ENCODE measurements at regions not wholly inside any gene's neighbourhood (a gene's known extent, or its start where the extent isn't known, plus 50 kb on each side); places are given as distances from the start of the nearest gene placed in this dataset.

- DNase-seq (ENCODE audit: low read depth in 3 of 3) = no peak
These were observed 179.3 kb downstream of the ETS2 start for GRCh38 chr21:38984982-38985567.

DNA sequence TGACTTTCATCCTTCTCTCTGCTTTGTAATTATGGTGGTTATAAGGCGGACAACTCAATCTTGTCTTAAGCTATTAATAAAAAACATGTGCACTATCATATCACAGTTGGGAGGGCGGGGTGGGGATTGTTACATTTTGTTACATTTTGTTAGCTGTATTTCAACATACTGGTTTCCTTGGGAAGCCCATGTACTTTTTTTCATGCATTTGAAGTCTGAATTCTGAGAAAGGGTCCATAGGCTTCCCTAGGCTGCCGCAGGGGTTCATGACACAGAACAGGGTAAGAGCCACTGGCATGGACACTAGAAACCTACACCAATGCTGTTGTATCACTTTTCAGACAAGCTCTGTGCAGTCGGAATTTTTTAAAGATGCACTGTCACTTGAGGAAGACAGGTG lies 178.8 kb downstream of the ETS2 start:
- DNase-seq (ENCODE audit: low read depth in 3 of 3) = no peak

DNA sequence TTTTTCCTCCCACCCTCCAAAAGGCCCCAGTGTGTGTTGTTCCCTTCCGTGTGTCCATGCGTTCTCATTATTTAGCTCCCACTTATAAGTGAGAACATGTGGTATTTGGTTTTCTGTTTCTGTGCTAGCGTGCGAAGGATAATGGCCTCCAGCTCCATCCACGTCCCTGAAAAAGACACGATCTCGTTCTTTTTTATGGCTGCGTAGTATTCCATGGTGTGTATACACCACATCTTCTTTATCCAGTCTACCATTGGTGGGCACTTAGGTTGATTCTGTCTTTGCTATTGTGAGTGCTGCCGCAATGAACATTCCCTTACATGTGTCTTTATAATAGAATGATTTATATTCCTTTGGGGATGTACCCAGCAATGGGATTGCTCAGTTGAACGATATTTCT lies 177.8 kb downstream of the ETS2 start:
- no peak for DNase-seq (ENCODE audit: low read depth in 3 of 3)

DNA sequence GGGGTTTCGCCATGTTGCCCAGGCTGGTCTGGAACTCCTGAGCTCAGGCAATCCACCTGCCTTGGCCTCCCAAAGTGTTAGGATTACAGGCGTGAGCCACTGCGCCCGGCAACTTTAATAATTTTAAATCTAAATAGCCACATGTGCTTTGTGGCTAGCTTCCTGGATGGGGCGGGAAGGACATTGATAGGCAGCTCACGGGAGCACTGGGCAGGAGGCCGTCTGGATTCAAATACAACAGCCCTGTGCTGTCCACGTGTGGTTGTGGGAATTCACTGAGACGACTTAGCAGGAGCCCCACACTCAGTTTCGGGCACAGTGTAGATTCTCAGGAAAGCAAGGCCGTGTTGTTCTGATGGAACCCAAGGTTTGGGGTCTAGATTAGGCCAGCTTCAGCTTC lies 177.1 kb downstream of the ETS2 start:
- no peak for DNase-seq (ENCODE audit: low read depth in 3 of 3)

GRCh38 chr21:38982096-38982495 lies 176.4 kb downstream of the ETS2 start:
- no peak for DNase-seq (ENCODE audit: low read depth in 3 of 3)

DNA sequence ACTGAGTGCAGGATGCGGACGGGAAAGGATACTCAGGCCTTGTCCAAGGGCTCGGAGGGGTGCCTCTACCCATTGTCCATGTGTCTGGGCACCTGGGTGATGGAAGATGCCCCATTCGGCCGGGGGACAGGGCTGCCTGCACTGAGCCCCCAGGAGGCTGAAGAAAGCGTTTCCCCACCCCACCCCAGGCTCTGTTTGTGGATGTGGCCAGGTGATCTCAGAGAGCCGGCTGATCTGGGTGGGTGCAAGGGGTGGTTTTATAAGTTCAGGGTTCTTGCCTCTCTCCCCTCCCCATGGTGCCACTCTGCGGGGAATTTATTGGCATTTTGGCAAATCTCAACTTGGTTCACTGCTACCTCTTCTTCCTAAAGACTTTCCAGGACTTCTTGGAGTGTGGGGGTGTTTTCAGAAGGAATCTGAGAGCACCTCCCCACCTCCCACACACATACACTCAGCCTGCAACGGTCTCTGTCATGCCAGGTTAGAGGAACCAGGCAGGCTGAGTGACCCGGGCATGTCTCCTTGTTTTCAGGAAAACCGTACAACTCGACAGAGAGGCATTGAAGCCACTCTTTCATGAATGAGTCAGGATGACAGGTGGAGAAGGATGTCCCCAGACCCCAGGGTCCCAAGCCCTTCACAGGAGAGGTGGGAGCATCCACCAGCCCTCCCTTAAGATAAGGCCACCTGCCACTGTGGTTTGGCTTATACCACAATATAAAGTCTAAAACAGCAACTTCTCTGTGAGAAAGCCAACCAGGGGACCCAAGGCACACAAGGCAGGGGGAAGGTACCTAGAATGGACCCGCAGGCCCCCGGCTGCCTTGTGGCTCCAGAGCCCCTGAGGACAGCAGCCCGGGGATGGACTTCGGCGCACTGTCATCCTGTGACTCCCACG lies 174.9 kb downstream of the ETS2 start:
- no peak for DNase-seq (ENCODE audit: low read depth in 3 of 3)

DNA sequence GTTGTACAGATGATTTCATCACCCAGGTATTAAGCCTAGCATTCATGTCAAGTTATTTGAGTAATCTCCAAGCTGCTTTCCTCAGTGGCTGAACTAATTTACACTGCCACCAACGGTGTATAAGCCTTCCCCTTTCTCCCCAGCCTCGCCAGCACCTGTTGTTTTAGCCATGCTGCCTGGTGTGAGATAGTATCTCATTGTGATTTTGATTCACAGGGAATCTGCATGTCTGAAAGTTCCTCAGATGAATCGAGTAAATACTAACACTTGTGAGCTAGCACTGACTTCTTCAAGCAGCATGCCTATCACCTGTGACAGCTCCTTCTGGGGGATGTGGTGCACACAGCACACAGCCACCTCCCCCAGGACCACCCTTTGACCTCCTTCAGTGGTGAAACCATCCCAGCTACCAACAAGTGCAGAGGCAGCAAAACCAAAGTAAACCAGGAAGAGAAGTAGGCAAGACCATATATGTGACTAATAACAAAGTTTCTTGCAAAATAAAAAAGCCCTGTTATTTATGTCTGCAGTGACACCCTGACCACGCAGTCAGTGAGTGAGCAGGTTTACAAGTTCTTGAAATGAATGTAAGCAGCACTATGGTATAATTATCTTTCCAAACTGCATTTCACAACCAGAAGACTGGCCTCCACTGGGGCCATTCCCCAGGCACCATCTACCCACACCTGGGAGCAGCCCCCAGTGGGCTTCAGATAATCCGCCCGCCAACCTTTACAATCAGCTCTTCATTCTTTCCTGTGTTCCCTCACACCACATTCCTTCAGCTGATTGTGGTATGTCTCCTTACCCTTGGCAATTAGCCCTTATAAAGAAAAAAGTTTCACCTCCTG lies 173.8 kb downstream of the ETS2 start:
- DNase-seq (ENCODE audit: low read depth in 3 of 3) = peak in 1 of 3 donors; percentile 16

DNA sequence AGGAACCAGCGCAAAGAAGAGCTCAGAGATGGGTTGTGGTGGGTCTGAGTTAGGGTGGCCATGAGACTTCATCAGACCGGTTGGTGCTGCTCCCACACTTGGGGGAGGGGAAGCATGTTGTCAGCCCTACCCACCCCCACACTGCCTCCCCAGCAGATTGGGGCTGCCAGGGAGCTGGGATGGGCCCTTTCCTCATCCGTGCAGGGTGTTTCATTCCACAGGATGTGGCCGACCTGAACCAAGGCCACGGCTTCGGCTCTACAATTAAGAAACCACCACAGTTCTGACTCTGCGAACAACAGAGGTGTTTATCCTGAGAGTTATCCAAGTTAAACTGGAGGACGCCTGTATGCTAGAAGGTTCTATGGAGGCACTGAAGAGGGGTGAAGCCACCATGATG lies 171.2 kb downstream of the ETS2 start:
- no peak for DNase-seq (ENCODE audit: low read depth in 3 of 3)

GRCh38 chr21:38973552-38973951 lies 167.8 kb downstream of the ETS2 start:
- DNase-seq (ENCODE audit: low read depth in 3 of 3) = no peak

DNA sequence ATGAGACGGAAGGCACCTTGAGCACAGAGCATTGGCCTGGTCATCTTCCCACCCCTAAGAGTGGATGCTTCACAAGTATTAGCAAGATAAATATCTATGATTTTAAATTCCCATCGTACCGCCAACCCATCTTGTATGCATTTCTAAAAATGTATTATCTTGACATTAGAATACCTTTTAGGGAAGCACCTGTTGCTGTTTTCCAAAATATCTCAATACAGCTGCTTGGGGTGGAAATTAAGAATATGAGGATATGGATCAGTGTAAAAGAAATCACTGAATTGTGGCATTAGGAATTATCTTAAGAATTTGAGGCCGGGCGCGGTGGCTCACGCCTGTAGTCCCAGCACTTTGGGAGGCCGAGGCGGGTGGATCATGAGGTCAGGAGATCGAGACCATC lies 166.3 kb downstream of the ETS2 start:
- no peak for DNase-seq (ENCODE audit: low read depth in 3 of 3)

- DNase-seq (ENCODE audit: low read depth in 3 of 3) = no peak
These were observed 165.0 kb downstream of the ETS2 start for GRCh38 chr21:38970765-38971164.

DNA sequence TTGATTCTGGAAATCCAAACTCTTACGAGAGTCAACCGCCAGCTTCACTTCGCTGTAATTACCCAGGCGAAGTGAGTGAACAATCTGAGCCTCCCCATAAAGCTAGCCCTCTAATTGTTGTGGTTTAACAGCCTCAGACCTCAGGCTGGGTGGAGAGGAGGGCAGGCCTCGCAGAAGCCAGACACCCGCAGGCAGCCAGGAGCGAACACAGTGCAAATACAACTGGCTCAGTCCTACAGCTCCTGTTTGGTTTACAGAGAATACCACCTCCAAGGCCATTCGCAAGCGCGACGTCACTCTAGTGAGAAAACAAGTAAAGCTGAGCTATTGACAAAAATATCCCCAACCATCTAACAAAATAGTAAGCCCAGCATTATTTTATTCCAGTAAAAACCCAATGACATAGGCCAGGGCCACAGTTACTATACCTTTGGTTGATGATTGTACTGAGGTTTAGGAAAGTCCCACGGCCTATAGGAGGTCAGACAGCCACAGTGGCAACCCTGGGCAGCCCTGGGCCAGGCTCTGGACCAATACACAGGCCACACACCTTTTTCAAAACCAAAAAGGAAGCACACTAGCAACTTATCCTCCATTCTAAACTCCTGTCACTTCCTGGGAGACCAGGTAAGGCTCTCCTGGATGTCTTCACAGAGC lies 163.3 kb downstream of the ETS2 start:
- no peak for DNase-seq (ENCODE audit: low read depth in 3 of 3)

GRCh38 chr21:38965910-38966504 lies 160.3 kb downstream of the ETS2 start:
- DNase-seq (ENCODE audit: low read depth in 3 of 3) = no peak

GRCh38 chr21:38965241-38965640 lies 159.5 kb downstream of the ETS2 start:
- DNase-seq (ENCODE audit: low read depth in 3 of 3) = no peak

DNA sequence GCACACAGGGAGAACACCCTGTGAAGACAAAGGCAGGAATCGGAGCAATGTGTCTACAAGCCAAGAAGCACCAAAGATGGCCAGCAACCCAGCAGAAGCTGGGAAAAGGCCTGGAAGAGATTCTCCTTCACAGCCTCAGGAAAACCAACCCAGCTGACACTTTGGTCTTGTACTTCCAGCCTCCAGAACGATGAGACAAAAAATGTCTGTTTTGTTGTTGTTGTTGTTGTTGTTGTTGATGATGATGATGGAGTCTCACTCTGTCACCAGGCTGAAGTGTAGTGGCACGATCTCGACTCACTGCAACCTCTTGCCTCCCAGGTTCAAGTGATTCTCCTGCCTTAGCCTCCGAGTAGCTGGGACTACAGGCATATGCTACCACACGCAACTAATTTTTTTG lies 157.3 kb downstream of the ETS2 start:
- DNase-seq (ENCODE audit: low read depth in 3 of 3) = no peak

DNA sequence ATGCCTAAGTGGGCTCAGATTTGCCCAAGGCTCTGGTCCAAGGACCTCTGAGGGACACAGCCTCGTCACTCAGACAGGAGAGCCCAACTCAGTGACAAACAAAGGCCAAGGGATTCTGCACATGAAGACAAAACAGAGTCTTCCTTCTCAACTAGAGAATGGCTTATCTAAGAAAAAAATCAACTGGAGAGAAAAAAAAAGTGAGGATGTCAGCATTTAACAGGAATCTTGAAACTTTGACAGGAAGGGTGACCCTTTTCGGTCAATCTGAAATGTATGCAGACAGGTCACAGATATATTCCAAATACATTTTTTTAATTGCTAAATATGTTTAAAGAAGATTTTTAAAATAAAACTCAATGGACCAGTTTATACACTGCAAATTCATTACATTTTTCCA lies 154.5 kb downstream of the ETS2 start:
- no peak for DNase-seq (ENCODE audit: low read depth in 3 of 3)

DNA sequence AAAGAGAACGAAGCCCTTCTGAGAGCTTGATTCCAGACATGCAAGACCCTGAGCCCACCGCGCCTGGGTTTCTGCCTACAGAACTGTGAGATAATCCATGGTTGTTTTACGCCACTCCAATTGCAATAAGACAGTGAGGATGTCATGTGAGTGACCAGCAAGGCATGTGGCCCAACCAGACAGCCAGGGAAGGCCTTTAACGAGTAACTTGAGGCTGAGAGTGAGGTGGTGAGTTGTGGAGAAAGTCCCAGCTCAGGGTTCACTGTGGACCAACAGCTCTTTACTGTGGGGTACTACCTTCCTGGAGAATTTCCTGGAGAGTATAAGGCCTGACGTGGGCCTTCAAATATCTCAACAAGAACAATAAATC lies 153.9 kb downstream of the ETS2 start:
- no peak for DNase-seq (ENCODE audit: low read depth in 3 of 3)

GRCh38 chr21:38958940-38959691 lies 153.4 kb downstream of the ETS2 start:
- DNase-seq (ENCODE audit: low read depth in 3 of 3) = no peak

DNA sequence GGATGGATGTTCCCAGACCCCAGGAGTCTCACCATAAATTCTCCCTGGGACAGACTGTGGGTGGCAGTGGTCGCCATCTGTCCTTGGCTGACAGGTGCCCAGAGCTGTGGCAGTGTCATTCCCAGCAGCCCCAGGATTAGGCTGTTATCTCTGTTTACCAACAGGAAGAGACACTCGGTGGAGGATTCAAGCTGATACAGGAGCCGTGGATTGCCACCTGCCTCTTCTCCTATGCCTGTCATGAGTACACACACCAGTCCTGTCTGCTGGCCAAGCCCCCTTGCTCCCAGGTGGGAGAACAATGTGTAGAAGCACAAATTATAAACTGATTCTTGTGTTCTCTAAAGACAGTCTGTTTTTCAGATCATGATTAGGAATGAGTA lies 152.6 kb downstream of the ETS2 start:
- no peak for DNase-seq (ENCODE audit: low read depth in 3 of 3)

DNA sequence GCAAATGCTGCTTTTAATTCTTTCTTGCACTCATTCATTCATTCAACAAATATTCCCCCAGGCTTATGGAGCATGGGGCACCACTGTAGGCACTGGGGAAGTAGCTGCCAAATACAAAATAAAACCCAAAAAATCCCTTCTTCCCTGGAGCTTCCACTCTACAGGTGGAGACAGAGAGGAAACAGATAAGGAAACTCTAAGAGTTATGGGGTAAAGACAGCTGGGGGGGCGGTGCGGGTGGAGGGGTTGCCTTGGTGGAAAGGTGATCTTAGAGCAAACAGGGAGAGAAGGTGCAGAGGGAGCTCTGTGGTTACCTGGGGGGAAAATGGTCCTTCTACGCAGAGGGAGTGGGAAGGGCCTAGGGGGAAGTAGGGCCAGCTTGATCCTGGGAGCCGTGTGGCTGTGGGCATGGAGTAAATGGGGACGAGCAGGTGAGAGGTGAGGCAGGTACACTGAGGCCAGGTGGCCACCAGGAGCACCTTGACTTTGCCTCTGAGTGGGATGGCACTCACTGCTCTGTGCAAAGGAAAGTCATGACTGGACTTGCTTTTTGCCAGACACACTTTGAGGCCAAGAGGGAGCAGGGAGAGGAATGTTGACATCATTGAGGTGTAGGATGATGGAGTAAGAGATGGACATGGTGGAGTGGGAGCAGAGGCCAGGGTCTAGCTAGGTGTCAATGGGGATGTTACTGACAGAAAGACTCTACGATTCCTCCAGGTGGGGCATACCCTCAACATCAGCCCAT lies 152.0 kb downstream of the ETS2 start:
- DNase-seq (ENCODE audit: low read depth in 3 of 3) = no peak
